ENCODE measurements at regions not wholly inside any gene's neighbourhood (a gene's known extent, or its start where the extent isn't known, plus 50 kb on each side); places are given as distances from the start of the nearest gene placed in this dataset.

DNA sequence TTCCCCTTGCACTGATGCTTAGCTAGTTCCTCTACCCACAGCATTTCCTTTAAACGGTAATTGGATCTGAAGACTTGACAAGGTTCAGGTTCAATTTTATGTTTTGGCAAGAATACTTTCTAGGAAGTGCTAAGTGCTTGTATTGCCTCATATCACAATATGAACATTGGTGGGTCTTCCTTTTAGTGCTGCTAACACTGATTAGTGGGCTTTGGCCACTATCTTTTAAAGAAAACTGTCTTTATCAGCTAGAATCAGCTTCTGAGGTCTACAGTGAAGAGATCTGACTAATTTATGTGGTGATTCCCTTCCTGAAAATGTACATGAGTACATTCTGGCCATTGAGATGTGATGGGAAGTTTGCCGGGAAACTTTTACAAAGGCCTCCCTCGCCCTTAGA lies 316.7 kb upstream of the KLF3 start:
- no peaks in the 10 kb centered on the region for H3K27me3 ChIP-seq (ENCODE audit: insufficient read depth, low read length)
- no peak overlapping the region for H4K8ac ChIP-seq (ENCODE audit: low read depth, low read length)
- H3K4me1 ChIP-seq (ENCODE audit: control insufficient read depth in 1 of 2, insufficient read depth in 2 of 2, low read length in 2 of 2) = no peaks in the 10 kb centered on the region
- H2BK120ac ChIP-seq (ENCODE audit: insufficient read depth, low read length, poor library complexity) = no peak overlapping the region
- no peaks in the 10 kb centered on the region for H3K36me3 ChIP-seq (ENCODE audit: control insufficient read depth in 1 of 2, insufficient read depth in 2 of 2, low read length in 2 of 2)
- no peaks in the 10 kb centered on the region for H3K79me2 ChIP-seq (ENCODE audit: control insufficient read depth, insufficient read depth, low read length, poor library complexity)
- H3K9me3 ChIP-seq (ENCODE audit: insufficient read depth, low read depth, low read length) = peaks cover 1% of the 10 kb centered on the region
- no peak overlapping the region for H2BK5ac ChIP-seq (ENCODE audit: low read depth, low read length, poor library complexity)
- H4K12ac ChIP-seq (ENCODE audit: low read depth, low read length) = no peak overlapping the region
- H2AK5ac ChIP-seq (ENCODE audit: low read length) = no peak overlapping the region
- H3K4ac ChIP-seq (ENCODE audit: low read depth, low read length) = no peak overlapping the region
- no peak overlapping the region for H3K18ac ChIP-seq (ENCODE audit: low read length)
- H2AFZ ChIP-seq (ENCODE audit: insufficient read depth, low read length, poor library complexity) = no peak overlapping the region
- H3K4me2 ChIP-seq (ENCODE audit: low read length) = no peak overlapping the region
- no peak overlapping the region for H3K23ac ChIP-seq (ENCODE audit: low read length)
- H3K9ac ChIP-seq (ENCODE audit: low read length) = no peak overlapping the region
- no peak for DNase-seq
- WGBS (ENCODE audit: extremely low coverage, insufficient coverage, insufficient read length) = no CpG with 5 or more reads among the region's 3 CpGs
- H3K4me3 ChIP-seq (ENCODE audit: low read depth, low read length) = no peak overlapping the region
- no peak overlapping the region for H3K14ac ChIP-seq (ENCODE audit: low read length)
- no peak overlapping the region for H2BK12ac ChIP-seq (ENCODE audit: low read length)
- H3K79me1 ChIP-seq (ENCODE audit: low read length) = no peaks in the 10 kb centered on the region
- no peak overlapping the region for H4K91ac ChIP-seq (ENCODE audit: low read depth, low read length)
- no peak overlapping the region for H3K27ac ChIP-seq (ENCODE audit: low read depth, low read length)

- Histone ChIP-seq H3K23ac (ENCODE audit: low read length) (no peak overlapping the region), H3K4ac (ENCODE audit: low read depth, low read length) (no peak overlapping the region), H3K27ac (ENCODE audit: low read depth, low read length) (no peak overlapping the region), H2AFZ (ENCODE audit: insufficient read depth, low read length, poor library complexity) (no peak overlapping the region), H3K27me3 (ENCODE audit: insufficient read depth, low read length) (no peaks in the 10 kb centered on the region), H3K79me1 (ENCODE audit: low read length) (no peaks in the 10 kb centered on the region), H2BK5ac (ENCODE audit: low read depth, low read length, poor library complexity) (no peak overlapping the region), H2BK120ac (ENCODE audit: insufficient read depth, low read length, poor library complexity) (no peak overlapping the region), H3K4me3 (ENCODE audit: low read depth, low read length) (no peak overlapping the region), H3K4me2 (ENCODE audit: low read length) (no peak overlapping the region), H2BK12ac (ENCODE audit: low read length) (no peak overlapping the region), H4K8ac (ENCODE audit: low read depth, low read length) (no peak overlapping the region), H3K4me1 (ENCODE audit: control insufficient read depth in 1 of 2, insufficient read depth in 2 of 2, low read length in 2 of 2) (no peaks in the 10 kb centered on the region), H3K14ac (ENCODE audit: low read length) (no peak overlapping the region), H4K91ac (ENCODE audit: low read depth, low read length) (no peak overlapping the region), H3K36me3 (ENCODE audit: control insufficient read depth in 1 of 2, insufficient read depth in 2 of 2, low read length in 2 of 2) (no peaks in the 10 kb centered on the region), H4K12ac (ENCODE audit: low read depth, low read length) (no peak overlapping the region), H2AK5ac (ENCODE audit: low read length) (no peak overlapping the region), H3K9ac (ENCODE audit: low read length) (no peak overlapping the region), H3K9me3 (ENCODE audit: insufficient read depth, low read depth, low read length) (no peaks in the 10 kb centered on the region), H3K18ac (ENCODE audit: low read length) (no peak overlapping the region), H3K79me2 (ENCODE audit: control insufficient read depth, insufficient read depth, low read length, poor library complexity) (no peaks in the 10 kb centered on the region)
- WGBS (ENCODE audit: extremely low coverage, insufficient coverage, insufficient read length) = no CpG with 5 or more reads among the region's 1 CpG
- no peak for DNase-seq
Observed at GRCh38 chr4:38354421-38354820, 309.6 kb upstream of the KLF3 start.

DNA sequence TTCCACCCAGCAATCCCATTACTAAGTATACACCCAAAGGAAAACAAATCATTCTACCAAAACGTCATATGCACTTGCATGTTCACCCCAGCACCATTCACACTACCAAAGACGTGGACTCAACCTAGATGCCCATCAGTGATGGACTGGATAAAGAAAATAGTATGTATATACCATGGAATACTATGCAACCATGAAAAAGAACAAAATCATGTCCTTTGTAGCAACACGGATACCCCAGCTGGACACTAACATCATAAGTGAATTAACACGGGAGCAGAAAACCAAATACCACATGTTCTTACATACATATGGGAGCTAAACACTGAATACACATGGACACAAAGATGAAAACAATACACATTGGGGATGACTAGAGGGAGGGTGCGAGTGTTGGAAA lies 309.1 kb upstream of the KLF3 start:
- Histone ChIP-seq H2BK5ac (ENCODE audit: low read depth, low read length, poor library complexity) (no peak overlapping the region), H3K18ac (ENCODE audit: low read length) (no peak overlapping the region), H3K79me1 (ENCODE audit: low read length) (no peaks in the 10 kb centered on the region), H2AK5ac (ENCODE audit: low read length) (no peak overlapping the region), H3K14ac (ENCODE audit: low read length) (no peak overlapping the region), H3K9ac (ENCODE audit: low read length) (no peak overlapping the region), H3K23ac (ENCODE audit: low read length) (no peak overlapping the region), H3K36me3 (ENCODE audit: control insufficient read depth in 1 of 2, insufficient read depth in 2 of 2, low read length in 2 of 2) (no peaks in the 10 kb centered on the region), H3K4me2 (ENCODE audit: low read length) (no peak overlapping the region), H3K9me3 (ENCODE audit: insufficient read depth, low read depth, low read length) (no peaks in the 10 kb centered on the region), H2BK12ac (ENCODE audit: low read length) (no peak overlapping the region), H3K4me3 (ENCODE audit: low read depth, low read length) (no peak overlapping the region), H4K91ac (ENCODE audit: low read depth, low read length) (no peak overlapping the region), H3K4ac (ENCODE audit: low read depth, low read length) (no peak overlapping the region), H4K12ac (ENCODE audit: low read depth, low read length) (no peak overlapping the region), H3K27me3 (ENCODE audit: insufficient read depth, low read length) (no peaks in the 10 kb centered on the region), H3K79me2 (ENCODE audit: control insufficient read depth, insufficient read depth, low read length, poor library complexity) (no peaks in the 10 kb centered on the region), H3K4me1 (ENCODE audit: control insufficient read depth in 1 of 2, insufficient read depth in 2 of 2, low read length in 2 of 2) (no peaks in the 10 kb centered on the region), H2BK120ac (ENCODE audit: insufficient read depth, low read length, poor library complexity) (no peak overlapping the region), H3K27ac (ENCODE audit: low read depth, low read length) (no peak overlapping the region), H2AFZ (ENCODE audit: insufficient read depth, low read length, poor library complexity) (no peak overlapping the region), H4K8ac (ENCODE audit: low read depth, low read length) (no peak overlapping the region)
- WGBS (ENCODE audit: extremely low coverage, insufficient coverage, insufficient read length) = no CpG with 5 or more reads among the region's 5 CpGs
- no peak for DNase-seq

GRCh38 chr4:38356686-38357085 lies 307.3 kb upstream of the KLF3 start:
- Histone ChIP-seq H3K79me2 (ENCODE audit: control insufficient read depth, insufficient read depth, low read length, poor library complexity) (no peaks in the 10 kb centered on the region), H3K27ac (ENCODE audit: low read depth, low read length) (no peak overlapping the region), H3K9me3 (ENCODE audit: insufficient read depth, low read depth, low read length) (no peaks in the 10 kb centered on the region), H3K27me3 (ENCODE audit: insufficient read depth, low read length) (no peaks in the 10 kb centered on the region), H3K23ac (ENCODE audit: low read length) (no peak overlapping the region), H3K9ac (ENCODE audit: low read length) (no peak overlapping the region), H2BK5ac (ENCODE audit: low read depth, low read length, poor library complexity) (no peak overlapping the region), H3K79me1 (ENCODE audit: low read length) (no peaks in the 10 kb centered on the region), H3K4ac (ENCODE audit: low read depth, low read length) (no peak overlapping the region), H3K4me2 (ENCODE audit: low read length) (no peak overlapping the region), H3K14ac (ENCODE audit: low read length) (no peak overlapping the region), H4K12ac (ENCODE audit: low read depth, low read length) (no peak overlapping the region), H3K36me3 (ENCODE audit: control insufficient read depth in 1 of 2, insufficient read depth in 2 of 2, low read length in 2 of 2) (no peaks in the 10 kb centered on the region), H3K4me1 (ENCODE audit: control insufficient read depth in 1 of 2, insufficient read depth in 2 of 2, low read length in 2 of 2) (no peaks in the 10 kb centered on the region), H3K4me3 (ENCODE audit: low read depth, low read length) (no peak overlapping the region), H2AFZ (ENCODE audit: insufficient read depth, low read length, poor library complexity) (no peak overlapping the region), H2BK12ac (ENCODE audit: low read length) (no peak overlapping the region), H4K91ac (ENCODE audit: low read depth, low read length) (no peak overlapping the region), H3K18ac (ENCODE audit: low read length) (no peak overlapping the region), H2BK120ac (ENCODE audit: insufficient read depth, low read length, poor library complexity) (no peak overlapping the region), H2AK5ac (ENCODE audit: low read length) (no peak overlapping the region), H4K8ac (ENCODE audit: low read depth, low read length) (no peak overlapping the region)
- no peak for DNase-seq

GRCh38 chr4:38357546-38357945 lies 306.5 kb upstream of the KLF3 start:
- no peak overlapping the region for H2AFZ ChIP-seq (ENCODE audit: insufficient read depth, low read length, poor library complexity)
- no peak overlapping the region for H3K4me3 ChIP-seq (ENCODE audit: low read depth, low read length)
- no peak for DNase-seq
- H3K4me2 ChIP-seq (ENCODE audit: low read length) = no peak overlapping the region
- no peaks in the 10 kb centered on the region for H3K9me3 ChIP-seq (ENCODE audit: insufficient read depth, low read depth, low read length)
- H2BK12ac ChIP-seq (ENCODE audit: low read length) = no peak overlapping the region
- no peaks in the 10 kb centered on the region for H3K36me3 ChIP-seq (ENCODE audit: control insufficient read depth in 1 of 2, insufficient read depth in 2 of 2, low read length in 2 of 2)
- no peak overlapping the region for H3K9ac ChIP-seq (ENCODE audit: low read length)
- no peak overlapping the region for H3K4ac ChIP-seq (ENCODE audit: low read depth, low read length)
- H3K23ac ChIP-seq (ENCODE audit: low read length) = no peak overlapping the region
- H2AK5ac ChIP-seq (ENCODE audit: low read length) = no peak overlapping the region
- no peak overlapping the region for H4K8ac ChIP-seq (ENCODE audit: low read depth, low read length)
- no CpG with 5 or more reads among the region's 6 CpGs for WGBS (ENCODE audit: extremely low coverage, insufficient coverage, insufficient read length)
- no peak overlapping the region for H2BK5ac ChIP-seq (ENCODE audit: low read depth, low read length, poor library complexity)
- H3K79me2 ChIP-seq (ENCODE audit: control insufficient read depth, insufficient read depth, low read length, poor library complexity) = no peaks in the 10 kb centered on the region
- no peak overlapping the region for H3K14ac ChIP-seq (ENCODE audit: low read length)
- no peak overlapping the region for H3K27ac ChIP-seq (ENCODE audit: low read depth, low read length)
- no peaks in the 10 kb centered on the region for H3K27me3 ChIP-seq (ENCODE audit: insufficient read depth, low read length)
- H4K91ac ChIP-seq (ENCODE audit: low read depth, low read length) = no peak overlapping the region
- no peak overlapping the region for H3K18ac ChIP-seq (ENCODE audit: low read length)
- no peak overlapping the region for H2BK120ac ChIP-seq (ENCODE audit: insufficient read depth, low read length, poor library complexity)
- no peaks in the 10 kb centered on the region for H3K79me1 ChIP-seq (ENCODE audit: low read length)
- no peaks in the 10 kb centered on the region for H3K4me1 ChIP-seq (ENCODE audit: control insufficient read depth in 1 of 2, insufficient read depth in 2 of 2, low read length in 2 of 2)
- no peak overlapping the region for H4K12ac ChIP-seq (ENCODE audit: low read depth, low read length)
